PFSK-1 (cell line): ENCODE measurements at regions not wholly inside any gene's neighbourhood (a gene's known extent, or its start where the extent isn't known, plus 50 kb on each side); places are given as distances from the start of the nearest gene placed in this dataset.

ENCODE experiments used
- POLR2AphosphoS5 ChIP-seq: IDR thresholded peaks from 2 replicates; pipeline ENCODE4 v1.6.1; 2012; ENCODE audit warnings: low read depth, mild to moderate bottlenecking, control low read depth, low read length, moderate library complexity
- SIN3A ChIP-seq: IDR thresholded peaks from 2 replicates; pipeline ENCODE4 v1.6.1; 2012; ENCODE audit warnings: mild to moderate bottlenecking, low read length, moderate library complexity, borderline replicate concordance; ENCODE audit not compliant: insufficient read depth
- TF ChIP-seq, protein P1 (sequence below), 2 experiments: IDR thresholded peaks; 2 replicates each; pipeline versions ENCODE4 v1.6.1 to v1.8.0; 2011 to 2012; ENCODE audit warnings: low read depth in 2 of 2, low read length in 2 of 2, control low read depth in 1 of 2, inconsistent platforms in 1 of 2, mild to moderate bottlenecking in 1 of 2, moderate library complexity in 1 of 2; ENCODE audit not compliant: insufficient read depth in 1 of 2

GRCh38 chr1:56188855-56189254, 390.5 kb downstream of the PLPP3 start:
- TF ChIP-seq SIN3A (no peak), POLR2AphosphoS5 (no peak)
- TF ChIP-seq, protein P1, sequence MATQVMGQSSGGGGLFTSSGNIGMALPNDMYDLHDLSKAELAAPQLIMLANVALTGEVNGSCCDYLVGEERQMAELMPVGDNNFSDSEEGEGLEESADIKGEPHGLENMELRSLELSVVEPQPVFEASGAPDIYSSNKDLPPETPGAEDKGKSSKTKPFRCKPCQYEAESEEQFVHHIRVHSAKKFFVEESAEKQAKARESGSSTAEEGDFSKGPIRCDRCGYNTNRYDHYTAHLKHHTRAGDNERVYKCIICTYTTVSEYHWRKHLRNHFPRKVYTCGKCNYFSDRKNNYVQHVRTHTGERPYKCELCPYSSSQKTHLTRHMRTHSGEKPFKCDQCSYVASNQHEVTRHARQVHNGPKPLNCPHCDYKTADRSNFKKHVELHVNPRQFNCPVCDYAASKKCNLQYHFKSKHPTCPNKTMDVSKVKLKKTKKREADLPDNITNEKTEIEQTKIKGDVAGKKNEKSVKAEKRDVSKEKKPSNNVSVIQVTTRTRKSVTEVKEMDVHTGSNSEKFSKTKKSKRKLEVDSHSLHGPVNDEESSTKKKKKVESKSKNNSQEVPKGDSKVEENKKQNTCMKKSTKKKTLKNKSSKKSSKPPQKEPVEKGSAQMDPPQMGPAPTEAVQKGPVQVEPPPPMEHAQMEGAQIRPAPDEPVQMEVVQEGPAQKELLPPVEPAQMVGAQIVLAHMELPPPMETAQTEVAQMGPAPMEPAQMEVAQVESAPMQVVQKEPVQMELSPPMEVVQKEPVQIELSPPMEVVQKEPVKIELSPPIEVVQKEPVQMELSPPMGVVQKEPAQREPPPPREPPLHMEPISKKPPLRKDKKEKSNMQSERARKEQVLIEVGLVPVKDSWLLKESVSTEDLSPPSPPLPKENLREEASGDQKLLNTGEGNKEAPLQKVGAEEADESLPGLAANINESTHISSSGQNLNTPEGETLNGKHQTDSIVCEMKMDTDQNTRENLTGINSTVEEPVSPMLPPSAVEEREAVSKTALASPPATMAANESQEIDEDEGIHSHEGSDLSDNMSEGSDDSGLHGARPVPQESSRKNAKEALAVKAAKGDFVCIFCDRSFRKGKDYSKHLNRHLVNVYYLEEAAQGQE (IDR thresholded peaks at IDR 0.05; ENCODE audit: insufficient read depth in 1 of 2, low read depth in 2 of 2, low read length in 2 of 2): no peak
